Occipital lobe (tissue), 1 donor: ENCODE measurements at regions not wholly inside any gene's neighbourhood (a gene's known extent, or its start where the extent isn't known, plus 50 kb on each side); places are given as distances from the start of the nearest gene placed in this dataset.

Experiments used
- DNase-seq: peaks from one replicate; lab custom pipeline; 2025; lab: John Stamatoyannopoulos, UW

DNA sequence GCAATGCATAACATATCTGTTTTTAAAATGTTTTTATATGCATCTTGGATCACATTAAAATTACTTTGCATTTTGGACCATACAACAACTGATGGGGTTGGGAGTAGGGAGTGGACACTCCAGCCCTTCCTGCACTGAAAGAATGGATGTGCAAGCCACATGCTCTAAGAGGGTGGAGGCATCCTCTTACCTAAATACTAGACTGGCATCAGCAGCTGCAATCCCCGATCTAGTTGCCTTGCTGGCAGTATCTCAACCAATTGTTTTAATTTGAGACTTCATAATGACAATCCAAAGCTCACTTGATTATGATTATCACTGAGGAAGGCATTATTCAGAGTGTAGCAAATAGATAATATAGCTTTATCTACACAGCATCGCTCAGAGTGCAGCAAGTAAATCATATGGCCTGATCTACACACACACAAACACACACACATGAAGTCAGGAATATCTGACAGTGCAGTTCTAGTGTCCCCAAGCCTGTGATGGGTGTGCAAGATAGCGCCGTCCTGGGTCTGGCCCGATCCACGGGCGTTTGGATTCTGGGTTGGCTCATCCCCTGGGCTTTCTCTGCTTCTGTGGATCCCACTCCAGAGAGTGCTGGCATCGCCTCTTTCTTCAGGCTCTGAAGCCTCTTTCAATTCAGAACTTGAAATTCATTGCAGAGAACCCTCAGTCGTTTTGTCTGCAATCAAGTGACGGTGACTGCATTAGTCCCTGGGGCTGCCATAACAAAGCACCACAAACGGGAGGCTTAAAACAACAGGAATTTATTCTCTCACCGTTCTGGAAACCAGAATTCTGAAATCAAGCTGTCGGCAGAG is 181.3 kb downstream of the ETS2 start:
- no peak for DNase-seq

DNA sequence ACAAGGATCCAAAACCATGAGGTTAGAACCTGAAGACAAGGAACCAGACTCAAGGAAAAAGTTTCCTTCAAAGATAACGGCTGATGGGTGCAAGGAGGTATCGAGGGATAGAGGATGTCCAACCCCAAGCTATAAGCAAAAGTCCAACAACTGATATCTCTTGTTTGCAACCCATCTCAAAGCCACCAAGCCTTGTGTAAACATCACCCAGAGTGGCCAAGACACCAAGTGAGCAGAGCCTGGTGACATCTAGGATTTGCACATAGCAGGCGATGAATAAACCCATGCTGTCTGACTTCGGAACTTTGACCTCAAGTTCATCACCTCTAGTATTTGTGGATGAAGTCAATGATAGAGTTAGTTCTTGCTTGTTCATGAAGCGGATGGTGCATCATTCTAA is 180.7 kb downstream of the ETS2 start:
- no peak for DNase-seq

DNA sequence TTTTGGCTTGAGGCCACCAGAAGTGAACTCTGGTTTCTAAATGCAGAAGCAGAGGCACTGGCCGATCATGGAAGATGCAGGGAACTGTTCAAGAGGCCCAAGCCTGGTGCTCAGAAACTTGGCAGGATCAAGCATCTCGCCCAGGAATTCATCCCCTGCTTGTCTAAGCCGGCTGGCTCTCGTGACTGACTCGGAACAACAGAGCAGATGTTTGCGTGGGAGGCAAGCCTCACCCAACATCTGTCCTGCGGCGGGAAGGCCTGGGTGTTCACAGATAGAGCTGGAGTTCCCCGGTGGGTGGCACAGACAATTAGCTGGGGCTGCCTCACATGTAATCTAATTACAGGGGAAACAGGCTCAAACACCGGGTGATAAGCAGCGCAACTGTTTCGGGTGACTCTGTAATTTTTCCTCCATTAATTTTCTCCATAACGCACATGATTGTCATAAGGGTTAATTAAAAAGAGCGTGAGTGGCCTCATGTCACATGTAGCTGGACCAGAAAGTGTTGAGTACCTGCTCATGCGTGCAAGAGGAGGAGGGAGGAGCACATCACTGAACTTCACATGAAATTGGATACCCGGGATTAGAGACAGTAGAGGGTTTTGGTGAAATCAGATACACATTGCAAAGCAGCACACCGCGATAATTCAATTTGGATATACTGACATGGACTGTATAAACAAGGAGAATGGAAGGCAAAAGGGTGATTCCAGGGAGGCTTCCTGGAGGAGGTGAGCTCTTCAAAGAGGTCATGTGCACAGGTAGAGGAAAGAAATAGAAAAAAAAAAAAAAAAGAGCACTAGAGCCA is 180.0 kb downstream of the ETS2 start:
- peak; percentile 20 for DNase-seq

DNA sequence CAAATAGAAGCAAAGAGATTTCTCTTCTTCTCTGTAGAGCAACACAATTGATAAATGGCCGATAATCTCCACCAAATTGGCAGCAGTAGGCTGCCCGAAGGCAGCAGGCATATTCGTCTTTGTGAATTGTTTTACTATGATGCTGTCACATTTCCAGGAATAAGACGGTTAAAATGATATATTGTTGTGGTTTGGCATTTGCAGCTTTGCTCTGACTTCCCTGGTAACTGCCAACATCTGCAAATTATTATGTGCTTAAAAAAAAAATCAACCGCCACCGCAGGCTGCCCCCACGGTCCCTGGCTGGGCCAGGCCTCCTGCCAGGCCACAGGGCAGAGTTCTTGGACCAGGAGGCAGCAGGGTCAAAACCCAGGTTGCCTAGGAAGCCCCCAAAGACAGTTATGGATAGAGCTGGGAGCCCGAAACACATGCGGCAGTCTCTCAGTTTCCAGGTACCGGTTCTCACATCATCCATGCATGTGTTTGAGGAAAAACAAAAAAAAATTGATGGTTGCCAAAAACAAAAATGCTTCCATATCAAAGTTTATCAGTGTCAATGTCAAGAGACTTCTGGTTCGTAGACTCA is 179.3 kb downstream of the ETS2 start:
- DNase-seq = no peak

DNA sequence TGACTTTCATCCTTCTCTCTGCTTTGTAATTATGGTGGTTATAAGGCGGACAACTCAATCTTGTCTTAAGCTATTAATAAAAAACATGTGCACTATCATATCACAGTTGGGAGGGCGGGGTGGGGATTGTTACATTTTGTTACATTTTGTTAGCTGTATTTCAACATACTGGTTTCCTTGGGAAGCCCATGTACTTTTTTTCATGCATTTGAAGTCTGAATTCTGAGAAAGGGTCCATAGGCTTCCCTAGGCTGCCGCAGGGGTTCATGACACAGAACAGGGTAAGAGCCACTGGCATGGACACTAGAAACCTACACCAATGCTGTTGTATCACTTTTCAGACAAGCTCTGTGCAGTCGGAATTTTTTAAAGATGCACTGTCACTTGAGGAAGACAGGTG is 178.8 kb downstream of the ETS2 start:
- no peak for DNase-seq

DNA sequence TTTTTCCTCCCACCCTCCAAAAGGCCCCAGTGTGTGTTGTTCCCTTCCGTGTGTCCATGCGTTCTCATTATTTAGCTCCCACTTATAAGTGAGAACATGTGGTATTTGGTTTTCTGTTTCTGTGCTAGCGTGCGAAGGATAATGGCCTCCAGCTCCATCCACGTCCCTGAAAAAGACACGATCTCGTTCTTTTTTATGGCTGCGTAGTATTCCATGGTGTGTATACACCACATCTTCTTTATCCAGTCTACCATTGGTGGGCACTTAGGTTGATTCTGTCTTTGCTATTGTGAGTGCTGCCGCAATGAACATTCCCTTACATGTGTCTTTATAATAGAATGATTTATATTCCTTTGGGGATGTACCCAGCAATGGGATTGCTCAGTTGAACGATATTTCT is 177.8 kb downstream of the ETS2 start:
- DNase-seq = no peak

DNA sequence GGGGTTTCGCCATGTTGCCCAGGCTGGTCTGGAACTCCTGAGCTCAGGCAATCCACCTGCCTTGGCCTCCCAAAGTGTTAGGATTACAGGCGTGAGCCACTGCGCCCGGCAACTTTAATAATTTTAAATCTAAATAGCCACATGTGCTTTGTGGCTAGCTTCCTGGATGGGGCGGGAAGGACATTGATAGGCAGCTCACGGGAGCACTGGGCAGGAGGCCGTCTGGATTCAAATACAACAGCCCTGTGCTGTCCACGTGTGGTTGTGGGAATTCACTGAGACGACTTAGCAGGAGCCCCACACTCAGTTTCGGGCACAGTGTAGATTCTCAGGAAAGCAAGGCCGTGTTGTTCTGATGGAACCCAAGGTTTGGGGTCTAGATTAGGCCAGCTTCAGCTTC is 177.1 kb downstream of the ETS2 start:
- no peak for DNase-seq

DNA sequence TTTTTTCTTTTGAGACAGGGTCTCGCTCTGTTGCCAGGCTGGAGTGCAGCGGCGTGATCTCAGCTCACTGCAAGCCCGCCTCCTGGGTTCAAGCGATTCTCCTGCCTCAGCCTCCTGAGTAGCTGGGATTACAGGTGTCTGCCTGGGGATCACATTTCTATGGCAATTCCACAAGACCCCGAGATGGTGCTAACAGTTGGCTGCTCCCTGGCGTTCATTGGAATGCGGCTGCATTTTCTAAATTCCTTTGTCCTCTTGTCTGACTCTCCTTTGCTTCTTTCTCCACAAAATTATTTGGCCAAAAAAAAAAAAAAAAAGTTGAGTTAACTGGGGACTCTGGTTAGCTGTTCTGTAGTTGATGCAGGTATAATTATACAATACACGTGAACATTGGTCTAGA is 176.4 kb downstream of the ETS2 start:
- no peak for DNase-seq

DNA sequence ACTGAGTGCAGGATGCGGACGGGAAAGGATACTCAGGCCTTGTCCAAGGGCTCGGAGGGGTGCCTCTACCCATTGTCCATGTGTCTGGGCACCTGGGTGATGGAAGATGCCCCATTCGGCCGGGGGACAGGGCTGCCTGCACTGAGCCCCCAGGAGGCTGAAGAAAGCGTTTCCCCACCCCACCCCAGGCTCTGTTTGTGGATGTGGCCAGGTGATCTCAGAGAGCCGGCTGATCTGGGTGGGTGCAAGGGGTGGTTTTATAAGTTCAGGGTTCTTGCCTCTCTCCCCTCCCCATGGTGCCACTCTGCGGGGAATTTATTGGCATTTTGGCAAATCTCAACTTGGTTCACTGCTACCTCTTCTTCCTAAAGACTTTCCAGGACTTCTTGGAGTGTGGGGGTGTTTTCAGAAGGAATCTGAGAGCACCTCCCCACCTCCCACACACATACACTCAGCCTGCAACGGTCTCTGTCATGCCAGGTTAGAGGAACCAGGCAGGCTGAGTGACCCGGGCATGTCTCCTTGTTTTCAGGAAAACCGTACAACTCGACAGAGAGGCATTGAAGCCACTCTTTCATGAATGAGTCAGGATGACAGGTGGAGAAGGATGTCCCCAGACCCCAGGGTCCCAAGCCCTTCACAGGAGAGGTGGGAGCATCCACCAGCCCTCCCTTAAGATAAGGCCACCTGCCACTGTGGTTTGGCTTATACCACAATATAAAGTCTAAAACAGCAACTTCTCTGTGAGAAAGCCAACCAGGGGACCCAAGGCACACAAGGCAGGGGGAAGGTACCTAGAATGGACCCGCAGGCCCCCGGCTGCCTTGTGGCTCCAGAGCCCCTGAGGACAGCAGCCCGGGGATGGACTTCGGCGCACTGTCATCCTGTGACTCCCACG is 174.9 kb downstream of the ETS2 start:
- DNase-seq = no peak

DNA sequence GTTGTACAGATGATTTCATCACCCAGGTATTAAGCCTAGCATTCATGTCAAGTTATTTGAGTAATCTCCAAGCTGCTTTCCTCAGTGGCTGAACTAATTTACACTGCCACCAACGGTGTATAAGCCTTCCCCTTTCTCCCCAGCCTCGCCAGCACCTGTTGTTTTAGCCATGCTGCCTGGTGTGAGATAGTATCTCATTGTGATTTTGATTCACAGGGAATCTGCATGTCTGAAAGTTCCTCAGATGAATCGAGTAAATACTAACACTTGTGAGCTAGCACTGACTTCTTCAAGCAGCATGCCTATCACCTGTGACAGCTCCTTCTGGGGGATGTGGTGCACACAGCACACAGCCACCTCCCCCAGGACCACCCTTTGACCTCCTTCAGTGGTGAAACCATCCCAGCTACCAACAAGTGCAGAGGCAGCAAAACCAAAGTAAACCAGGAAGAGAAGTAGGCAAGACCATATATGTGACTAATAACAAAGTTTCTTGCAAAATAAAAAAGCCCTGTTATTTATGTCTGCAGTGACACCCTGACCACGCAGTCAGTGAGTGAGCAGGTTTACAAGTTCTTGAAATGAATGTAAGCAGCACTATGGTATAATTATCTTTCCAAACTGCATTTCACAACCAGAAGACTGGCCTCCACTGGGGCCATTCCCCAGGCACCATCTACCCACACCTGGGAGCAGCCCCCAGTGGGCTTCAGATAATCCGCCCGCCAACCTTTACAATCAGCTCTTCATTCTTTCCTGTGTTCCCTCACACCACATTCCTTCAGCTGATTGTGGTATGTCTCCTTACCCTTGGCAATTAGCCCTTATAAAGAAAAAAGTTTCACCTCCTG is 173.8 kb downstream of the ETS2 start:
- no peak for DNase-seq

DNA sequence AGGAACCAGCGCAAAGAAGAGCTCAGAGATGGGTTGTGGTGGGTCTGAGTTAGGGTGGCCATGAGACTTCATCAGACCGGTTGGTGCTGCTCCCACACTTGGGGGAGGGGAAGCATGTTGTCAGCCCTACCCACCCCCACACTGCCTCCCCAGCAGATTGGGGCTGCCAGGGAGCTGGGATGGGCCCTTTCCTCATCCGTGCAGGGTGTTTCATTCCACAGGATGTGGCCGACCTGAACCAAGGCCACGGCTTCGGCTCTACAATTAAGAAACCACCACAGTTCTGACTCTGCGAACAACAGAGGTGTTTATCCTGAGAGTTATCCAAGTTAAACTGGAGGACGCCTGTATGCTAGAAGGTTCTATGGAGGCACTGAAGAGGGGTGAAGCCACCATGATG is 171.2 kb downstream of the ETS2 start:
- DNase-seq = no peak

DNA sequence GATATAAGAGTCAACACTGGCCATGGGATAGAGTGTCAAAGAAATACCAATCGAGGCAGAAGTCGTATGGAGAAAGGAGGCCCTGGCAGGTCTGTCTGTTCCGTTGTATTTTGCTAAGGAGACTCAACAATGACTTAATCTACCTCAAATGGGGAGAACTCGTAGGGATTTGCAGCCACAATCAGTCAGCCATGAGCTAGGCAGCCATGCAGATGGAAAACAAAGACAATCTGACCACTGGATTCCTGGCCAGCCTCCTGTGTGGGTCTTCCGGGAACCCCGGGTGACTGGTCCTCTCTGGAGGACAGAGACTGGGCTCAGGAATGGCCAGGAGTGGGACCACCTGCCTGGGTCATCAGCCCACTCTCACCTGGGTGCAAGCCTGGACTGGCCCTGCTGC is 167.8 kb downstream of the ETS2 start:
- DNase-seq = no peak

DNA sequence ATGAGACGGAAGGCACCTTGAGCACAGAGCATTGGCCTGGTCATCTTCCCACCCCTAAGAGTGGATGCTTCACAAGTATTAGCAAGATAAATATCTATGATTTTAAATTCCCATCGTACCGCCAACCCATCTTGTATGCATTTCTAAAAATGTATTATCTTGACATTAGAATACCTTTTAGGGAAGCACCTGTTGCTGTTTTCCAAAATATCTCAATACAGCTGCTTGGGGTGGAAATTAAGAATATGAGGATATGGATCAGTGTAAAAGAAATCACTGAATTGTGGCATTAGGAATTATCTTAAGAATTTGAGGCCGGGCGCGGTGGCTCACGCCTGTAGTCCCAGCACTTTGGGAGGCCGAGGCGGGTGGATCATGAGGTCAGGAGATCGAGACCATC is 166.3 kb downstream of the ETS2 start:
- no peak for DNase-seq

DNA sequence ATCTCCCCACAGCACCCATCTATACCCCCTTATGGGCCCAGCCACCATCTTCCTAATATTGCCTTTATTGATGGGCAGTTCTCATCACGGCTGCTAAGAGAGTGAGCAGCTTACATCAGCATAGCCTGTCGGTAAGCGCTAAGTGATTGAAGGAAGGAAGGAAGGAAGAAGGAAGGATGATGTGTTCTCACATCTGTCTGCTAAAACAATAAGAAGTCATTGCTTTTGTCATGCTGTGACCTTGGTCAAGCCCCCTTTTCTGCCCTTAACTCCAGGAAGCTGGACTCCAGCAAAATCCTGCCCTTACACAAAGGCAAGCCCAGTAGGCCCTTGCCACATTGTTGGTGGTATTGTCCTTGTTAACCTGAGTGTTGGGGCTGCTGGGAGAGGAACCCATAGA is 165.0 kb downstream of the ETS2 start:
- no peak for DNase-seq

DNA sequence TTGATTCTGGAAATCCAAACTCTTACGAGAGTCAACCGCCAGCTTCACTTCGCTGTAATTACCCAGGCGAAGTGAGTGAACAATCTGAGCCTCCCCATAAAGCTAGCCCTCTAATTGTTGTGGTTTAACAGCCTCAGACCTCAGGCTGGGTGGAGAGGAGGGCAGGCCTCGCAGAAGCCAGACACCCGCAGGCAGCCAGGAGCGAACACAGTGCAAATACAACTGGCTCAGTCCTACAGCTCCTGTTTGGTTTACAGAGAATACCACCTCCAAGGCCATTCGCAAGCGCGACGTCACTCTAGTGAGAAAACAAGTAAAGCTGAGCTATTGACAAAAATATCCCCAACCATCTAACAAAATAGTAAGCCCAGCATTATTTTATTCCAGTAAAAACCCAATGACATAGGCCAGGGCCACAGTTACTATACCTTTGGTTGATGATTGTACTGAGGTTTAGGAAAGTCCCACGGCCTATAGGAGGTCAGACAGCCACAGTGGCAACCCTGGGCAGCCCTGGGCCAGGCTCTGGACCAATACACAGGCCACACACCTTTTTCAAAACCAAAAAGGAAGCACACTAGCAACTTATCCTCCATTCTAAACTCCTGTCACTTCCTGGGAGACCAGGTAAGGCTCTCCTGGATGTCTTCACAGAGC is 163.3 kb downstream of the ETS2 start:
- DNase-seq = no peak

DNA sequence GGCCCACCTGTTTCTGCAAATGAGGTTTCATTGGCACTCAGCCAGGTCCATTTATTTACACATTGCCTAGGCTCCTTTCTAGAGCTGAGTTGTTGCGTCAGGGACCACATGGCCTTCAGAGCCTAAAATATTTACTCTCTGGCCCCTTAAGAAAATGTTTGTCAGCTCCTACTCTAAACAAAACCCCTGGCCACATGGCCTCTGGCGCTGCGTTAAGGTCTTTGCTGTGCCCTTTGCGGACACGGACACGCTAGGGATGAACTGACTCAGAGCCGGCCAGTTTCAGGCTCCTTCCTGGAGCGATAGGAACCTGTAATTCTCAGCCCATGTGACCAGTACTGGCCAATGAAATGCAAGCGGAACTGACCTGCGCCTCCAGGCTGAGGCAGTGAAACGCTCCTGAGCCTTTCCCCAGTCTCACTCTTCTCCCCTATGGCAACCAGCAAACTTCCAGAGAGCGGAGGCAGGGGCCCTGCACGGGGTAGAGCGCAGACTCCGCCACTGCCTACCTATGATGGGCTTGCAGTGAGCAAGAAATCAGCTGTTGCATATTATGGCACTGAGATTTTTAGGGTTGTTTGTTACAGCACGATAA is 160.3 kb downstream of the ETS2 start:
- DNase-seq = no peak

DNA sequence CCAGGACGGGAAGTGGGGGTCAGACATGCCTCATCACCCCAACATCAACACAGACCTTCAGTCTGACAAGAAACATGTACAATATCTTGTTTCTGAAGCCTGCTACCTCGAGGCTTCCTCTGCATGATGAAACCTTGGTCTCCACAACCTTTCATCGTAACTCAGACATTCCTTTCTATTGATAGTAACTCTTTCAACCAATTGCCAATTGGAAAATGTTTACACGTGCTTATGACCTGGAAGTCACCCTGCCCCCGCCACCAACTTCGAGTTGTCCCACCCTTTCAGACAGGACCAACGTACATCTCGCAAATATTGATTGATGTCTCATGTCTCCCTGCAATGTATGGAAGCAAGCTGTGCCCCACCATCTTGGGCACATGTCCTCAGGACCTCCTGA is 159.5 kb downstream of the ETS2 start:
- DNase-seq = no peak

DNA sequence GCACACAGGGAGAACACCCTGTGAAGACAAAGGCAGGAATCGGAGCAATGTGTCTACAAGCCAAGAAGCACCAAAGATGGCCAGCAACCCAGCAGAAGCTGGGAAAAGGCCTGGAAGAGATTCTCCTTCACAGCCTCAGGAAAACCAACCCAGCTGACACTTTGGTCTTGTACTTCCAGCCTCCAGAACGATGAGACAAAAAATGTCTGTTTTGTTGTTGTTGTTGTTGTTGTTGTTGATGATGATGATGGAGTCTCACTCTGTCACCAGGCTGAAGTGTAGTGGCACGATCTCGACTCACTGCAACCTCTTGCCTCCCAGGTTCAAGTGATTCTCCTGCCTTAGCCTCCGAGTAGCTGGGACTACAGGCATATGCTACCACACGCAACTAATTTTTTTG is 157.3 kb downstream of the ETS2 start:
- DNase-seq = no peak

DNA sequence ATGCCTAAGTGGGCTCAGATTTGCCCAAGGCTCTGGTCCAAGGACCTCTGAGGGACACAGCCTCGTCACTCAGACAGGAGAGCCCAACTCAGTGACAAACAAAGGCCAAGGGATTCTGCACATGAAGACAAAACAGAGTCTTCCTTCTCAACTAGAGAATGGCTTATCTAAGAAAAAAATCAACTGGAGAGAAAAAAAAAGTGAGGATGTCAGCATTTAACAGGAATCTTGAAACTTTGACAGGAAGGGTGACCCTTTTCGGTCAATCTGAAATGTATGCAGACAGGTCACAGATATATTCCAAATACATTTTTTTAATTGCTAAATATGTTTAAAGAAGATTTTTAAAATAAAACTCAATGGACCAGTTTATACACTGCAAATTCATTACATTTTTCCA is 154.5 kb downstream of the ETS2 start:
- no peak for DNase-seq

DNA sequence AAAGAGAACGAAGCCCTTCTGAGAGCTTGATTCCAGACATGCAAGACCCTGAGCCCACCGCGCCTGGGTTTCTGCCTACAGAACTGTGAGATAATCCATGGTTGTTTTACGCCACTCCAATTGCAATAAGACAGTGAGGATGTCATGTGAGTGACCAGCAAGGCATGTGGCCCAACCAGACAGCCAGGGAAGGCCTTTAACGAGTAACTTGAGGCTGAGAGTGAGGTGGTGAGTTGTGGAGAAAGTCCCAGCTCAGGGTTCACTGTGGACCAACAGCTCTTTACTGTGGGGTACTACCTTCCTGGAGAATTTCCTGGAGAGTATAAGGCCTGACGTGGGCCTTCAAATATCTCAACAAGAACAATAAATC is 153.9 kb downstream of the ETS2 start:
- DNase-seq = no peak
